OCI-LY1 (cell line): ENCODE measurements at regions not wholly inside any gene's neighbourhood (a gene's known extent, or its start where the extent isn't known, plus 50 kb on each side); places are given as distances from the start of the nearest gene placed in this dataset.

Experiments used
- H2AFZ ChIP-seq: fragments of 200-600 bp; sonication (generic), shearing (Covaris generic); 2 replicates; pipeline ENCODE4 v1.6.0; 2014; ENCODE audit warnings: antibody characterized with exemption, mild to moderate bottlenecking, low read length
- H3F3A ChIP-seq: fragments of 200-600 bp; sonication (generic), shearing (Covaris generic); 2 replicates; pipeline ENCODE4 v1.6.0; 2014; ENCODE audit warnings: mild to moderate bottlenecking, antibody characterized with exemption, low read length, moderate library complexity; ENCODE audit not compliant: insufficient read depth
- H3K27ac ChIP-seq: fragments of 200-600 bp; sonication (generic); 2 replicates; pipeline ENCODE4 v1.5.1; 2014; ENCODE audit warnings: low read length, mixed run types, mild to moderate bottlenecking, low read depth; ENCODE audit not compliant: poor library complexity, severe bottlenecking
- H3K27me3 ChIP-seq: fragments of 200-600 bp; sonication (generic); 2 replicates; pipeline ENCODE4 v1.6.0; 2014; ENCODE audit warnings: antibody characterized with exemption, mild to moderate bottlenecking, low read length, moderate library complexity; ENCODE audit not compliant: insufficient read depth
- H3K36me3 ChIP-seq: fragments of 200-600 bp; sonication (generic); 2 replicates; pipeline ENCODE4 v1.6.1; 2014; ENCODE audit warnings: mild to moderate bottlenecking, antibody characterized with exemption, low read length, moderate library complexity, mixed read lengths; ENCODE audit not compliant: insufficient read depth
- H3K4me1 ChIP-seq: fragments of 200-600 bp; sonication (generic); 2 replicates; pipeline ENCODE4 v1.5.1; 2014; ENCODE audit warnings: mild to moderate bottlenecking, low read length, moderate library complexity; ENCODE audit not compliant: insufficient read depth, severe bottlenecking
- H3K4me2 ChIP-seq: fragments of 200-600 bp; sonication (generic), shearing (Covaris generic); 2 replicates; pipeline ENCODE4 v1.6.1; 2014; ENCODE audit warnings: low read length
- H3K4me3 ChIP-seq: fragments of 200-600 bp; sonication (generic); 2 replicates; pipeline ENCODE4 v1.5.1; 2014; ENCODE audit warnings: low read length, low read depth, mild to moderate bottlenecking, mixed read lengths; ENCODE audit not compliant: poor library complexity, severe bottlenecking
- H3K79me2 ChIP-seq: fragments of 200-600 bp; shearing (Covaris generic); 2 replicates; pipeline ENCODE4 v1.6.1; 2016; ENCODE audit warnings: mixed run types, low read length, mixed read lengths; ENCODE audit not compliant: insufficient read depth
- H3K9ac ChIP-seq: fragments of 200-600 bp; sonication (generic), shearing (Covaris generic); 2 replicates; pipeline ENCODE4 v1.6.1; 2014; ENCODE audit warnings: mild to moderate bottlenecking, low read length, mixed read lengths
- H3K9me2 ChIP-seq: fragments of 200-600 bp; sonication (generic), shearing (Covaris generic); 2 replicates; pipeline ENCODE4 v1.6.1; 2014; ENCODE audit warnings: low read depth, mild to moderate bottlenecking, low read length, mixed read lengths
- H3K9me3 ChIP-seq: fragments of 200-600 bp; shearing (Covaris generic); 2 replicates; pipeline ENCODE4 v1.6.1; 2014; ENCODE audit warnings: low read length, mixed read lengths
- H4K20me1 ChIP-seq: fragments of 200-600 bp; sonication (generic), shearing (Covaris generic); 2 replicates; pipeline ENCODE4 v1.6.0; 2016; ENCODE audit warnings: mild to moderate bottlenecking, low read length; ENCODE audit not compliant: insufficient read depth
- CTCF ChIP-seq: fragments of 200-600 bp; sonication (generic), shearing (Covaris generic); IDR thresholded peaks from 2 replicates; pipeline ENCODE4 v1.5.1; 2017; ENCODE audit warnings: mild to moderate bottlenecking, antibody characterized with exemption, low read length, moderate library complexity, mixed read lengths
- EZH2 ChIP-seq: fragments of 200-600 bp; sonication (generic), shearing (Covaris generic); IDR thresholded peaks from 2 replicates; pipeline ENCODE4 v1.8.0; 2017; ENCODE audit warnings: borderline replicate concordance, mixed run types, mild to moderate bottlenecking, antibody characterized with exemption, low read length, moderate library complexity, mixed read lengths

- TF ChIP-seq CTCF = no peak
- TF ChIP-seq EZH2 = no peak
- Histone ChIP-seq H3K27me3 (peaks cover 13% of the 10 kb centered on the region), H2AFZ (no peak overlapping the region), H3K79me2 (no peaks in the 10 kb centered on the region), H3K27ac (no peak overlapping the region), H3K4me1 (no peaks in the 10 kb centered on the region), H3K9me2 (no peaks in the 10 kb centered on the region), H3K9me3 (no peaks in the 10 kb centered on the region), H3K4me3 (no peak overlapping the region), H3K36me3 (no peaks in the 10 kb centered on the region), H4K20me1 (no peaks in the 10 kb centered on the region), H3F3A (no peaks in the 10 kb centered on the region), H3K4me2 (no peak overlapping the region), H3K9ac (no peak overlapping the region)
These were observed 69.3 kb upstream of the EEPD1 start for GRCh38 chr7:36083626-36084380.

GRCh38 chr7:36084485-36085091, 68.5 kb upstream of the EEPD1 start:
- TF ChIP-seq CTCF = no peak
- H4K20me1 ChIP-seq = no peaks in the 10 kb centered on the region
- H3K4me2 ChIP-seq = no peak overlapping the region
- no peak overlapping the region for H3K27ac ChIP-seq
- no peaks in the 10 kb centered on the region for H3K9me2 ChIP-seq
- H3K4me1 ChIP-seq = no peaks in the 10 kb centered on the region
- H3F3A ChIP-seq = no peaks in the 10 kb centered on the region
- 0 out of 2 replicates have a peak, but pooled peaks cover 3% of the 10 kb centered on the region for H3K9me3 ChIP-seq
- H3K4me3 ChIP-seq = no peak overlapping the region
- H3K9ac ChIP-seq = no peak overlapping the region
- H3K27me3 ChIP-seq = peaks cover 13% of the 10 kb centered on the region
- no peaks in the 10 kb centered on the region for H3K79me2 ChIP-seq
- no peak overlapping the region for H2AFZ ChIP-seq
- H3K36me3 ChIP-seq = no peaks in the 10 kb centered on the region

- H3K4me2 ChIP-seq = no peak overlapping the region
- no peaks in the 10 kb centered on the region for H4K20me1 ChIP-seq
- no peaks in the 10 kb centered on the region for H3K9me2 ChIP-seq
- no peaks in the 10 kb centered on the region for H3K4me1 ChIP-seq
- no peaks in the 10 kb centered on the region for H3K36me3 ChIP-seq
- TF ChIP-seq EZH2 = no peak
- TF ChIP-seq CTCF = no peak
- H3K4me3 ChIP-seq = no peak overlapping the region
- H3K79me2 ChIP-seq = no peaks in the 10 kb centered on the region
- H3F3A ChIP-seq = no peaks in the 10 kb centered on the region
- H3K9me3 ChIP-seq = 0 out of 2 replicates have a peak, but pooled peaks cover 3% of the 10 kb centered on the region
- H3K27me3 ChIP-seq = peaks cover 13% of the 10 kb centered on the region
- no peak overlapping the region for H3K9ac ChIP-seq
- H2AFZ ChIP-seq = no peak overlapping the region
- H3K27ac ChIP-seq = no peak overlapping the region
These were observed 68.0 kb upstream of the EEPD1 start for GRCh38 chr7:36085096-36085495.
